ENCODE measurements at regions not wholly inside any gene's neighbourhood (a gene's known extent, or its start where the extent isn't known, plus 50 kb on each side); places are given as distances from the start of the nearest gene placed in this dataset.
"Not testable (repeated sequence)": the region's sequence is repeated elsewhere in the genome, so short reads cannot be mapped to it uniquely, and the experiment has no call there.

- no peak for DNase-seq (ENCODE audit: extremely low read depth in 1 of 2, low read depth in 1 of 2)
Observed at GRCh38 chr12:67892259-67893021, 96.8 kb upstream of the IFNG-AS1 start.

- no peak for DNase-seq (ENCODE audit: extremely low read depth in 1 of 2, low read depth in 1 of 2)
Observed at GRCh38 chr12:67893022-67893580, 96.1 kb upstream of the IFNG-AS1 start.

DNA sequence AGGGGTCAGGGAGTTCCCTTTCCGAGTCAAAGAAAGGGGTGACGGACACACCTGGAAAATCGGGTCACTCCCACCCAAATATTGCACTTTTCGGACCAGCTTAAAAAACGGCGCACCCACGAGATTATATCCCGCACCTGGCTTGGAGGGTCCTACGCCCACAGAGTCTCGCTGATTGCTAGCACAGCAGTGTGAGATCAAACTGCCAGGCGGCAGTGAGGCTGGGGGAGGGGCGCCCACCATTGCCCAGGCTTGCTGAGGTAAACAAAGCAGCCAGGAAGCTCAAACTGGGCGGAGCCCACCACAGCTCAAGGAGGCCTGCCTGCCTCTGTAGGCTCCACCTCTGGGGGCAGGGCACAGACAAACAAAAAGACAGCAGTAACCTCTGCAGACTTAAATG lies 88.8 kb upstream of the IFNG-AS1 start:
- DNase-seq (ENCODE audit: extremely low read depth in 1 of 2, low read depth in 1 of 2): not testable (repeated sequence)

GRCh38 chr12:67909091-67909531 lies 80.1 kb upstream of the IFNG-AS1 start:
- no peak for DNase-seq (ENCODE audit: extremely low read depth in 1 of 2, low read depth in 1 of 2)

- DNase-seq (ENCODE audit: extremely low read depth in 1 of 2, low read depth in 1 of 2): no peak
Observed at GRCh38 chr12:67909681-67910080, 79.6 kb upstream of the IFNG-AS1 start.

- DNase-seq (ENCODE audit: extremely low read depth in 1 of 2, low read depth in 1 of 2): no peak
Observed at GRCh38 chr12:67910360-67911274, 78.6 kb upstream of the IFNG-AS1 start.

DNA sequence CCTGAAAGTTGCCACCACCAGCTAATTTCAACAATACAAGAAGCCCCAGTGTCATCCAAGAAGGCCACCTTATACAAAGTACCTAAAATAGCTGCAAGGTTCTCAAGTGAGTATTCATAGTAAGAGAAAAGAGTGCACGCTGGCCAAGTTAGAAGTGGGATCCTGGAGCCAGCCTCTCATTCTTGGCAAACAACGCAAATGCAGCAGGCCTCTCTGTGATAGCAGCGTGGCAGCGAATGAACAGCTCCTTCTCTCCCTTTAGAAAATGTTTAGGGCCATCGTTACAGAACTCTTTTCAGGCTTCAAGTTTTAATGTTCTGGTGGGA lies 78.0 kb upstream of the IFNG-AS1 start:
- DNase-seq (ENCODE audit: extremely low read depth in 1 of 2, low read depth in 1 of 2): no peak

GRCh38 chr12:67911789-67912188 lies 77.5 kb upstream of the IFNG-AS1 start:
- DNase-seq (ENCODE audit: extremely low read depth in 1 of 2, low read depth in 1 of 2): no peak

DNA sequence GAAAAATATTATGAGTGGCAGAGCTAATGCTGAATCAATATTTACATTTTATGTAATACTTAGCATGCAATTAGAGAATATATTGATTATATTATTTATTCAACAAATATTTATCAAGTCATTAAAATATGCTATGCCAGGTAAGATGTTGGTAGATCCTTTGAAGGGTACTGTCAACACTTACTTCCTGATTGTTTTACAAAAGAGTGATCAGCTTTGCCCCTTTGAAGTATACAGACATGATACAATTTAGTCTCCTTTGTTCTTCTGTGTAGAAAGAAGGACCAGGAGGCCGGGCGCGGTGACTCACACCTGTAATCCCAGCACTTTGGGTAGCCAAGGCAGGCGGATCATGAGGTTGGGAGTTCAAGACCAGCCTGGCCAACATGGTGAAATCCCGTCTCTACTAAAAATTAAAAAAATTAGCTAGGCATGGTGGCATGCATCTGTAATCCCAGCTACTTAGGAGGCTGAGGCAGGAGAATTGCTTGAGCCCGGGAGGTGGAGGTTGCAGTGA lies 73.9 kb upstream of the IFNG-AS1 start:
- no peak for DNase-seq (ENCODE audit: extremely low read depth in 1 of 2, low read depth in 1 of 2)

DNA sequence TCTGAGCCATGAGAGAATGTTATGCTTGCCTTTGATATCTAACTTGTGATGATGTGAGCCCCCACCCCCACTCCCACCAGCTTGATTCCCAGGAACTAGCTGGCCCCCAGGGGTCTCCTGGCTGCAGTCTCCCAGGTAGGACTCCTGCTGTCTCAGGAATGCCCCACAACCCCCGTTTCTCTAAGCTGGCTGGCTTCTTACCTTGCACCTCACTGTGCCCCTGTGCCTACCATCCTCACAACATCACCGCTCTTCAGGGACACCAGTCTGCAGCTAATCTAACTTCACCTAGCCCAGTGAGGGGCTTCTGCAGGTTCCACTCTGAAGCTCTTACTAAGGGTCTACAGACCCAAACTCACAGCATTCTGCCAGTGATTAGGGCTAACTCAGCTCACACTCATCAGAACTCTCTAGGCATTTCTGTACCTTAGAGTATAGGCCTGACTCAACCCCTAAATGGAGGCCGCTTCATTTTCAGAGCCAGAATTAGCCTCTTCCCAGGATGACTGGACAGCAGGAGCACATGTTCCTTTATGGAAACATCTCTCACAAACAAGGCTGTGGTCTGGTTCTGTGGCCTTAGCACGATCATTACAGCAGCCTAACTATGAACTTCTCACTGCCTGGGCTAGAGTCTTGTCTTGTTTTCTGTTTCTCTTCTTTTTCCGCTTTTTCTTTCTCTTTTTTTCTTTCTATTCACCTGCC lies 72.8 kb upstream of the IFNG-AS1 start:
- DNase-seq (ENCODE audit: extremely low read depth in 1 of 2, low read depth in 1 of 2): no peak

DNA sequence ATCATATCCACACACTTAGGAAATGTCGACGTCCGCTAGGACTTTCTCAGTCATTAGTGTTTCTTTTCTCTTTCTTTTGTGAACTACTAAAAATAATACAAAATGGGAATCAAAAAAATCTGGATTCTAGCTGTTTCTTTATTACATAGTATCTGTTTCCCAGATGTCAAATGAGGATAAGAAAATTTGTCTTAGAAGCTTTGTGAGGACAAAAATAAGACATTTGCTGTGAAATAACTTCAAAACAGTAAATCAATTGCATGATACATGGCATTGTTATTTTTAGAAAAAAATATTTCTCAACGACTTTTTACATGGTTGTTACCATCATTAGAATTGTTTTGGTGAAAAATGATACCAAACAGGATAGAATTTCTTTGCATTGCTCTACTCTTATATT lies 71.4 kb upstream of the IFNG-AS1 start:
- no peak for DNase-seq (ENCODE audit: extremely low read depth in 1 of 2, low read depth in 1 of 2)

DNA sequence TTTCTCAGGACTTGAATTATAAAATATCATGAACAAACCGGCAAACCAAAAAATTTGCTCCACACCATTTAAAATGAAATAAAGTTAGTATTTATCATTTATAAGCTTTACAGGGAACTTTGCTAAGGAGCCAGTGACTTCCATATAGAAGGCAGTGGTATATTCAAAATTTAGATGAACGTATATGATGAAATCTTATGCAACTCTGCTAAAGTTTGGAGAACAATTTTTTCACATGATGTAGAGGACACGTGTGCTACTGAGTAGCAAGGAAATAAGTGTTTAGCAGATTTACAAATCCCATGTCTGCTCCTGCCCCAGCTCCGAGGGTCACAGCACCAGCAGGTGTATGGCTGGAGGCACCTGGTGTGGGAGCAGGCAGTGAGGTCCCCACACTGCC lies 70.8 kb upstream of the IFNG-AS1 start:
- DNase-seq (ENCODE audit: extremely low read depth in 1 of 2, low read depth in 1 of 2): no peak

- no peak for DNase-seq (ENCODE audit: extremely low read depth in 1 of 2, low read depth in 1 of 2)
Observed at GRCh38 chr12:67919406-67919805, 69.8 kb upstream of the IFNG-AS1 start.

GRCh38 chr12:67920413-67920812 lies 68.8 kb upstream of the IFNG-AS1 start:
- DNase-seq (ENCODE audit: extremely low read depth in 1 of 2, low read depth in 1 of 2): no peak

- DNase-seq (ENCODE audit: extremely low read depth in 1 of 2, low read depth in 1 of 2): no peak
Observed at GRCh38 chr12:67921286-67921685, 68.0 kb upstream of the IFNG-AS1 start.

DNA sequence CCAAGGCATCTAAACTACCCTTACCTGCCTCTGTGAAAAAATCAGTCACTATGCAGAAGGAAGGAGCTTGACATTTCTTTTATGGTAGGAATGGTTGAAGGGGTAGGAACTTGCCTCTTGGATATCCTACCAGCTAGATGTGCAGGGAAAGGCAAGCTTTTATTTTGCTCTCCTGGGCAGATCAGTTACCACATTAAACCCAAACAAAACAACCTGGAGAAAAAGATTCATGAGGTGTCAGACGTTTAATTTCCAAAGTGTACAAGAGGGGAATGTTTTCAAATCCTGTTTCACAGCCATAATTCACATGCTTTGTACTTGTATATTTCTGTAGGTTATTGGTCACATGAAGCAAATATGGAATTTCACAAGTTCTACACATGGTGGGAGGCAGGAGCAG lies 67.0 kb upstream of the IFNG-AS1 start:
- DNase-seq (ENCODE audit: extremely low read depth in 1 of 2, low read depth in 1 of 2): no peak

DNA sequence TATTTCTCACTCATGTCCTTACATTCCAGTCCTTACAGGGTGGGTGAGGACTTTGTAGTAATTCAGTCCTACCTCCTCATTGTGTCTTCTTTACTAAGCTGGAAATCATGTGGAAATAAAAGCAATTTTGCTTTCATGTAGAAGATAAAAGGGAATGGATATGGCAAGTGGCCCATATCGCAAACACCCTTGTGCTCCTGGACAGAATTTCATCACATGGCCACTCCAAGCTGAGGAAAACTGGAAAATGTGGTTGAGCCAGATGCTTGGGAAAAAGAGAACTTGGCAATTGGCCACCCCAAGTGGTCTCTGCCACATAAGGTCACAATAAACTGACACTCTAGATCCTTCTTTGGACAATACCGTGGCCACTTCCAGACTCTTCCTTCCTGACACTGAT lies 64.2 kb upstream of the IFNG-AS1 start:
- no peak for DNase-seq (ENCODE audit: extremely low read depth in 1 of 2, low read depth in 1 of 2)

GRCh38 chr12:67925552-67925951 lies 63.7 kb upstream of the IFNG-AS1 start:
- no peak for DNase-seq (ENCODE audit: extremely low read depth in 1 of 2, low read depth in 1 of 2)

DNA sequence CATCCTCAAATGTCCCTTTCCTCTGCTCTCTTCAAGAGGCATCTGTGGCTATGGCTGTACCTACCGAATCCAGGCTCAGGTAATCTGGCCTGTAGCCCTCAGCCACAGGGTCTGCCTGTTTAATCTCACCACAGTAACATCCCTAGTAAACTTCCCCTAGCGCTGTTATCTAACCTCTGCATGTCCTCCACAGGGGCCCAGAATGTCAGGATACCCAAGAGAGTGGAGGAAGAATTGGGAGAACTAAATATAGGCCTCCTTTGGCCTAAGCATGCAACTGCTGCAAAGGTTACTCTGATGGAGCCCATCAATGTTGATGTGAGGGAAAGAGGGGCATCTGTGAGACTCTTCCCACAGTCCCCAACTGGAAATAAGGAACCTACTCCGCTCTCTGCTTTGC lies 63.2 kb upstream of the IFNG-AS1 start:
- no peak for DNase-seq (ENCODE audit: extremely low read depth in 1 of 2, low read depth in 1 of 2)

DNA sequence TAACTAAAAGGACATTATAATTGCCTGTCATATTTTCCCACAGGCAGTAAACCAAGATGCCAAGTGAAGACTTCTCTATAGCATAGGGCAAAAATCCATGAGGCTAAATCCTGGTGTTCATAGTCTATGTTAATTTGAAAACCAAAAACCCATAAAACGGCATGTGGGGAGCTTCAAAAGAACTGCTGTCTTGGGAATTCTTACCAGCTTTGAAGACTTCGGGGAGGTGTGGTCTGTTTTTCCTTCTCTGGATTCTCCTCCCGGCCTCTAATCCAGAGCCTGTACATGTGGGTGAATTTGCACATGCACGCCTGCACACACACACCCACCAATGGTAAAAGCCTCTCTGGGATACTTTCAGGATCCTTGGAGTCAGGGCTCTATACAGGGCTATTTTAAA lies 61.9 kb upstream of the IFNG-AS1 start:
- DNase-seq (ENCODE audit: extremely low read depth in 1 of 2, low read depth in 1 of 2): no peak

GRCh38 chr12:67927815-67928214 lies 61.4 kb upstream of the IFNG-AS1 start:
- DNase-seq (ENCODE audit: extremely low read depth in 1 of 2, low read depth in 1 of 2): no peak
